Activated CD8-positive, alpha-beta T cell treated with anti-CD3 and anti-CD28 coated beads, Interleukin-2, amount 10 ng/mL, durations not matched to agents 7 days and 5 days (primary cell): ENCODE measurements at regions not wholly inside any gene's neighbourhood (a gene's known extent, or its start where the extent isn't known, plus 50 kb on each side); places are given as distances from the start of the nearest gene placed in this dataset.

Experiments used
- ATAC-seq: fragments of 150-1000 bp; cut with Tn5 transposase; one replicate; pipeline ENCODE4 v1.10.0; 2021; ENCODE audit warnings: moderate library complexity
- CTCF ChIA-PET: fragments of 350-600 bp; sonication (Branson Sonifier 250); formaldehyde crosslinking; loops from one replicate; lab custom pipeline; 2021; ENCODE audit warnings: antibody characterized with exemption; lab: Charles Lee
- POLR2A ChIA-PET: fragments of 350-600 bp; sonication (Branson Sonifier 250); formaldehyde crosslinking; loops from one replicate; lab custom pipeline; 2021; ENCODE audit warnings: antibody characterized with exemption; lab: Charles Lee
- DNase-seq: peaks from one replicate; pipeline ENCODE4 v3.0.0-alpha.2; 2020
- H3K27ac Mint-ChIP-seq: one replicate; pipeline ENCODE4 v1.8.0; 2021; ENCODE audit warnings: mild to moderate bottlenecking, mixed read lengths
- H3K27me3 Mint-ChIP-seq: one replicate; pipeline ENCODE4 v1.8.0; 2021; ENCODE audit warnings: low read depth, mixed read lengths
- H3K36me3 Mint-ChIP-seq: one replicate; pipeline ENCODE4 v1.8.0; 2021; ENCODE audit warnings: low read depth, mixed read lengths
- H3K4me1 Mint-ChIP-seq: one replicate; pipeline ENCODE4 v1.8.0; 2021; ENCODE audit warnings: low read depth, mixed read lengths
- H3K4me3 Mint-ChIP-seq: one replicate; pipeline ENCODE4 v1.8.0; 2021; ENCODE audit warnings: mild to moderate bottlenecking, mixed read lengths
- H3K9me3 Mint-ChIP-seq: one replicate; pipeline ENCODE4 v1.8.0; 2022; ENCODE audit warnings: mixed read lengths; ENCODE audit not compliant: insufficient read depth

- no peaks in the 10 kb centered on the region for H3K9me3 Mint-ChIP-seq
- ChIA-PET POLR2A (no interaction called here), CTCF (no interaction called here)
- no peak for ATAC-seq
- H3K36me3 Mint-ChIP-seq: no peaks in the 10 kb centered on the region
- H3K4me1 Mint-ChIP-seq: no peaks in the 10 kb centered on the region
- DNase-seq: no peak
- no peak overlapping the region for H3K27ac Mint-ChIP-seq
- H3K4me3 Mint-ChIP-seq: no peak overlapping the region
- no peaks in the 10 kb centered on the region for H3K27me3 Mint-ChIP-seq
Observed at GRCh38 chr5:90182726-90183125, 226.8 kb downstream of the CETN3 start.

GRCh38 chr5:90174236-90174635, 235.3 kb downstream of the CETN3 start:
- ChIA-PET POLR2A (no interaction called here), CTCF (no interaction called here)
- no peak for ATAC-seq
- Mint-ChIP-seq H3K4me3 (no peak overlapping the region), H3K36me3 (no peaks in the 10 kb centered on the region), H3K27me3 (no peaks in the 10 kb centered on the region), H3K27ac (no peak overlapping the region), H3K4me1 (no peaks in the 10 kb centered on the region), H3K9me3 (peaks cover 3% of the 10 kb centered on the region)
- no peak for DNase-seq

GRCh38 chr5:90173299-90174030, 236.1 kb downstream of the CETN3 start:
- ATAC-seq: no peak
- Mint-ChIP-seq H3K27ac (no peak overlapping the region), H3K4me3 (no peak overlapping the region), H3K36me3 (no peaks in the 10 kb centered on the region), H3K9me3 (peaks cover 3% of the 10 kb centered on the region), H3K27me3 (no peaks in the 10 kb centered on the region), H3K4me1 (no peaks in the 10 kb centered on the region)
- CTCF ChIA-PET: interaction anchor here (0.7 kb wide), 1 partner anchor 9 kb away, joined by 3 read pairs; no protein-coding TSS in a partner anchor
- no peak for DNase-seq
- POLR2A ChIA-PET: no interaction called here

GRCh38 chr5:90171466-90171865, 238.1 kb downstream of the CETN3 start:
- H3K4me1 Mint-ChIP-seq: no peaks in the 10 kb centered on the region
- no peak overlapping the region for H3K4me3 Mint-ChIP-seq
- H3K9me3 Mint-ChIP-seq: peaks cover 3% of the 10 kb centered on the region
- ATAC-seq: no peak
- CTCF ChIA-PET: interaction anchor here (1.5 kb wide), 1 partner anchor 94 kb away, joined by 3 read pairs; no protein-coding TSS in a partner anchor
- H3K36me3 Mint-ChIP-seq: no peaks in the 10 kb centered on the region
- POLR2A ChIA-PET: no interaction called here
- no peak for DNase-seq
- H3K27me3 Mint-ChIP-seq: no peaks in the 10 kb centered on the region
- no peak overlapping the region for H3K27ac Mint-ChIP-seq

GRCh38 chr5:90170261-90170660, 239.3 kb downstream of the CETN3 start:
- Mint-ChIP-seq H3K27ac (no peak overlapping the region), H3K27me3 (no peaks in the 10 kb centered on the region), H3K4me3 (no peak overlapping the region), H3K4me1 (no peaks in the 10 kb centered on the region), H3K36me3 (no peaks in the 10 kb centered on the region), H3K9me3 (no peaks in the 10 kb centered on the region)
- ChIA-PET CTCF (interaction anchor here (1.5 kb wide), 1 partner anchor 95 kb away, joined by 3 read pairs; no protein-coding TSS in a partner anchor), POLR2A (no interaction called here)
- DNase-seq (no peak), ATAC-seq (no peak)

GRCh38 chr5:90169078-90169477, 240.5 kb downstream of the CETN3 start:
- no peak for ATAC-seq
- CTCF ChIA-PET: no interaction called here
- no peak overlapping the region for H3K4me3 Mint-ChIP-seq
- H3K4me1 Mint-ChIP-seq: no peaks in the 10 kb centered on the region
- H3K36me3 Mint-ChIP-seq: no peaks in the 10 kb centered on the region
- H3K9me3 Mint-ChIP-seq: no peaks in the 10 kb centered on the region
- DNase-seq: no peak
- H3K27ac Mint-ChIP-seq: no peak overlapping the region
- no peaks in the 10 kb centered on the region for H3K27me3 Mint-ChIP-seq
- POLR2A ChIA-PET: no interaction called here

GRCh38 chr5:90168399-90168798, 241.2 kb downstream of the CETN3 start:
- DNase-seq: no peak
- ChIA-PET POLR2A (no interaction called here), CTCF (no interaction called here)
- Mint-ChIP-seq H3K9me3 (no peaks in the 10 kb centered on the region), H3K4me1 (no peaks in the 10 kb centered on the region), H3K4me3 (no peak overlapping the region), H3K27ac (no peak overlapping the region), H3K36me3 (no peaks in the 10 kb centered on the region), H3K27me3 (no peaks in the 10 kb centered on the region)
- no peak for ATAC-seq

GRCh38 chr5:90166816-90167215, 242.7 kb downstream of the CETN3 start:
- DNase-seq: no peak
- ChIA-PET POLR2A (no interaction called here), CTCF (no interaction called here)
- Mint-ChIP-seq H3K9me3 (no peaks in the 10 kb centered on the region), H3K4me3 (no peak overlapping the region), H3K27me3 (no peaks in the 10 kb centered on the region), H3K36me3 (no peaks in the 10 kb centered on the region), H3K27ac (no peak overlapping the region), H3K4me1 (no peaks in the 10 kb centered on the region)
- ATAC-seq: no peak

- no peak overlapping the region for H3K4me3 Mint-ChIP-seq
- H3K36me3 Mint-ChIP-seq: no peaks in the 10 kb centered on the region
- H3K9me3 Mint-ChIP-seq: no peaks in the 10 kb centered on the region
- no peaks in the 10 kb centered on the region for H3K4me1 Mint-ChIP-seq
- POLR2A ChIA-PET: no interaction called here
- no peaks in the 10 kb centered on the region for H3K27me3 Mint-ChIP-seq
- CTCF ChIA-PET: no interaction called here
- ATAC-seq: no peak
- no peak for DNase-seq
- no peak overlapping the region for H3K27ac Mint-ChIP-seq
Observed at GRCh38 chr5:90162324-90162723, 247.2 kb downstream of the CETN3 start.

- Mint-ChIP-seq H3K4me1 (no peaks in the 10 kb centered on the region), H3K27ac (no peak overlapping the region), H3K36me3 (no peaks in the 10 kb centered on the region), H3K9me3 (no peaks in the 10 kb centered on the region), H3K4me3 (no peak overlapping the region), H3K27me3 (no peaks in the 10 kb centered on the region)
- CTCF ChIA-PET: no interaction called here
- POLR2A ChIA-PET: no interaction called here
- DNase-seq (no peak), ATAC-seq (no peak)
Observed at GRCh38 chr5:90161414-90161813, 248.1 kb downstream of the CETN3 start.

- DNase-seq (no peak), ATAC-seq (no peak)
- ChIA-PET CTCF (no interaction called here), POLR2A (no interaction called here)
- Mint-ChIP-seq H3K9me3 (peaks cover 4% of the 10 kb centered on the region), H3K27me3 (no peaks in the 10 kb centered on the region), H3K27ac (no peak overlapping the region), H3K4me1 (no peaks in the 10 kb centered on the region), H3K4me3 (no peak overlapping the region), H3K36me3 (no peaks in the 10 kb centered on the region)
Observed at GRCh38 chr5:90158131-90158530, 251.4 kb downstream of the CETN3 start.

- no peak for DNase-seq
- ChIA-PET POLR2A (no interaction called here), CTCF (no interaction called here)
- Mint-ChIP-seq H3K36me3 (no peaks in the 10 kb centered on the region), H3K4me3 (no peak overlapping the region), H3K27me3 (no peaks in the 10 kb centered on the region), H3K4me1 (no peaks in the 10 kb centered on the region), H3K9me3 (peaks cover 4% of the 10 kb centered on the region), H3K27ac (no peak overlapping the region)
- ATAC-seq: no peak
Observed at GRCh38 chr5:90153031-90153430, 256.5 kb downstream of the CETN3 start.
